ENCODE measurements at regions not wholly inside any gene's neighbourhood (a gene's known extent, or its start where the extent isn't known, plus 50 kb on each side); places are given as distances from the start of the nearest gene placed in this dataset.

- DNase-seq, result no peak
- intact Hi-C loops (cut with micrococcal nuclease), result no loop called here
- no peak for ATAC-seq
Measured at GRCh38 chr5:33371660-33372059, 69.1 kb upstream of the TARS1 start.

DNA sequence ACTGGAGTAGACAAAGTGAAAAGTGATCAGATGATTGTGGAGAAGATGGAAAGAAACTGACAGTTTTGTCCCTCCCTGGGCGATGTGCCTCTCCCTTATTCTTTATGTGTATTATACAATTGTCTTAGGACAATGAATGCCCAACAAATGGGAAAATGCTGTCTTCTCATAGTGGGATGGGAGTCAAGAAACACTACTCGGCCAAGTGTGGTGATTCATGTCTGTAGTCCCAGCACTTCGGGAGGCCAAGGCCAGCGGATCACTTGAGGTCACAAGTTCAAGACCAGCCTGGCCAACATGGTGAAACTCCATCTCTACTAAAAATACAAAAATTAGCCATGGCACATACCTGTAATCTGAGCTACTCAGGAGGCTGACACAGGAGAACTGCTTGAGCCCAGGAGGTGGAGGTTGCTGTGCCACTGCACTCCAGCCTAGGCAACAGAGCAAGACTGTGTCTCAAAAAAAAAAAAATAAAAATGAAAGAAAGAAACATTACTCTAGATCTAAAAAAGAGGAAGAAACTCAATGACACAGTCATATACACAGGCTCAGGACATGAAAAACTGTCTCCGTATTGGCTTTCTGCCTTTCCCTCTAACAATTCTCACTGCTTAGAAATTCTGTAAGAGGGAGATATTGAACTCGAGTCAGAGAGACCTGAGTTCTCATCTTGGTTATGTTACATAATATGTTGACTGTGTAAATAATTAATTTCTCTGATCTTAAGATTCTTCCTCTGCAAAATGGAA, 67.9 kb upstream of the TARS1 start:
- no peak for TF ChIP-seq EZH2phosphoT487 (IDR thresholded peaks at IDR 0.05; ENCODE audit: borderline replicate concordance, low read length)
- no peak for TF ChIP-seq CTCF (conservative IDR thresholded peaks at IDR 0.05; ENCODE audit: low read depth, low read length)
- TF ChIP-seq EZH2 (IDR thresholded peaks at IDR 0.05; ENCODE audit: low read length, unreplicated experiment), result no peak
- Histone ChIP-seq H3K9me2 (replicated peaks; ENCODE audit: low read length) (no peaks in the 10 kb centered on the region), H4K20me1 (ENCODE audit: low read length) (no peaks in the 10 kb centered on the region), H3F3A (ENCODE audit: low read length, unreplicated experiment) (no peaks in the 10 kb centered on the region), H3K36me3 (ENCODE audit: low read depth, low read length) (no peaks in the 10 kb centered on the region), H3K79me2 (ENCODE audit: low read length) (no peaks in the 10 kb centered on the region), H3K4me3 (ENCODE audit: low read length) (no peak overlapping the region), H3K9ac (ENCODE audit: low read length) (no peak overlapping the region), H3K4me2 (ENCODE audit: low read length) (no peak overlapping the region), H2AFZ (ENCODE audit: low read length) (no peak overlapping the region), H3K27me3 (ENCODE audit: low read length) (no peaks in the 10 kb centered on the region), H3K9me3 (ENCODE audit: low read length) (no peaks in the 10 kb centered on the region), H3K27ac (ENCODE audit: low read length) (no peak overlapping the region), H3K4me1 (ENCODE audit: insufficient read depth, low read length) (peaks cover 16% of the 10 kb centered on the region)
- BruUV-seq (replicated peaks), result no TSS peak
- intact Hi-C loops (cut with micrococcal nuclease), result no loop called here
- POLR2A ChIA-PET (ENCODE audit: unreplicated experiment), result no interaction called here
- DNase-seq, result no peak
- ATAC-seq, result no peak
- CTCF ChIA-PET, result no interaction called here

More at GRCh38 chr5:33371660-33372059, 69.1 kb upstream of the TARS1 start:
- Histone ChIP-seq H3K4me3 (ENCODE audit: low read length) (no peak overlapping the region), H3K27me3 (ENCODE audit: low read length) (no peaks in the 10 kb centered on the region), H3K4me2 (ENCODE audit: low read length) (no peak overlapping the region), H4K20me1 (ENCODE audit: low read length) (no peaks in the 10 kb centered on the region), H2AFZ (ENCODE audit: low read length) (no peak overlapping the region), H3K27ac (ENCODE audit: low read length) (no peak overlapping the region; the same call in 1 of the 2 replicates), H3K36me3 (ENCODE audit: low read depth, low read length) (no peaks in the 10 kb centered on the region), H3K9me2 (replicated peaks; ENCODE audit: low read length) (no peaks in the 10 kb centered on the region), H3K79me2 (ENCODE audit: low read length) (no peaks in the 10 kb centered on the region), H3K9me3 (ENCODE audit: low read length) (no peaks in the 10 kb centered on the region), H3F3A (ENCODE audit: low read length, unreplicated experiment) (no peaks in the 10 kb centered on the region), H3K9ac (ENCODE audit: low read length) (no peak overlapping the region), H3K4me1 (ENCODE audit: insufficient read depth, low read length) (peaks cover 16% of the 10 kb centered on the region)
- ChIA-PET POLR2A (ENCODE audit: unreplicated experiment) (no interaction called here), CTCF (no interaction called here)
- TF ChIP-seq EZH2phosphoT487 (IDR thresholded peaks at IDR 0.05; ENCODE audit: borderline replicate concordance, low read length) (no peak), EZH2 (IDR thresholded peaks at IDR 0.05; ENCODE audit: low read length, unreplicated experiment) (no peak), CTCF (conservative IDR thresholded peaks at IDR 0.05; ENCODE audit: low read depth, low read length) (no peak)
- no TSS peak for BruUV-seq (replicated peaks)

GRCh38 chr5:33375900-33376299, 64.9 kb upstream of the TARS1 start:
- TF ChIP-seq CTCF (conservative IDR thresholded peaks at IDR 0.05; ENCODE audit: low read depth, low read length) (no peak), EZH2phosphoT487 (IDR thresholded peaks at IDR 0.05; ENCODE audit: borderline replicate concordance, low read length) (no peak), EZH2 (IDR thresholded peaks at IDR 0.05; ENCODE audit: low read length, unreplicated experiment) (no peak)
- H3K9me3 ChIP-seq (ENCODE audit: low read length), result no peaks in the 10 kb centered on the region
- no peaks in the 10 kb centered on the region for H3K9me2 ChIP-seq (replicated peaks; ENCODE audit: low read length)
- H3K4me1 ChIP-seq (ENCODE audit: insufficient read depth, low read length), result no peaks in the 10 kb centered on the region
- intact Hi-C loops (cut with micrococcal nuclease), result no loop called here
- H3K36me3 ChIP-seq (ENCODE audit: low read depth, low read length), result no peaks in the 10 kb centered on the region
- H2AFZ ChIP-seq (ENCODE audit: low read length), result no peak overlapping the region
- H3K4me3 ChIP-seq (ENCODE audit: low read length), result no peak overlapping the region
- no peaks in the 10 kb centered on the region for H3F3A ChIP-seq (ENCODE audit: low read length, unreplicated experiment)
- H3K79me2 ChIP-seq (ENCODE audit: low read length), result no peaks in the 10 kb centered on the region
- H4K20me1 ChIP-seq (ENCODE audit: low read length), result no peaks in the 10 kb centered on the region
- ChIA-PET CTCF (no interaction called here), POLR2A (ENCODE audit: unreplicated experiment) (no interaction called here)
- BruUV-seq (replicated peaks), result no TSS peak
- no peak overlapping the region for H3K4me2 ChIP-seq (ENCODE audit: low read length)
- no peak for ATAC-seq
- H3K27ac ChIP-seq (ENCODE audit: low read length), result no peak overlapping the region
- no peaks in the 10 kb centered on the region for H3K27me3 ChIP-seq (ENCODE audit: low read length)
- DNase-seq, result no peak
- H3K9ac ChIP-seq (ENCODE audit: low read length), result no peak overlapping the region

All from PC-3 (cell line).